GM12864 (cell line): ENCODE measurements at regions not wholly inside any gene's neighbourhood (a gene's known extent, or its start where the extent isn't known, plus 50 kb on each side); places are given as distances from the start of the nearest gene placed in this dataset.

Experiments
- DNase-seq: peaks from one replicate; pipeline ENCODE4 v3.0.0-alpha.2; 2011; ENCODE audit warnings: low read depth
- H3K4me3 ChIP-seq: 2 replicates; pipeline ENCODE4 v1.5.1; 2011; ENCODE audit warnings: mild to moderate bottlenecking, low read depth, low read length, control low read depth
- TF ChIP-seq, protein P1 (sequence below): IDR thresholded peaks from 2 replicates; pipeline ENCODE4 v1.5.1; 2011; ENCODE audit warnings: low read depth, mild to moderate bottlenecking, moderate library complexity, low read length, control low read depth, inconsistent platforms; ENCODE audit errors: missing control alignments

DNA sequence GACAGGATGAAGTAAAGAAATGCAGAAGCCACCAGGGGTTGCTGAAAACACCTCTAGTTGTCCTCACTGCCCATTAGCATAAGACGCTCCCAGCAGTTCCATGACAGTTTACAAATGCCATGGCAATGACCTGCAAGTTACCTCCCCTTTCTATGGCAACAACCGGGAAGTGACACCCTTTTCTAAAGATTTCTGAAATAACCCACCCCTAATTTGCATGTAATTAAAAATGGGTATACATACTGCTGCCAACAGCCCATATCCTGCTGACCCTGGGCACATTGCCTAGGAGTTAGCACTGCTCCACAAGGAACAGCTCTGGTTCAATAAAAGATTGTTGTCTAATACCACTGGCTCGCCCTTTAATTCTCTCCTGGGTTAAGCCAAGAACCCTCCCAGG is 178.3 kb upstream of the LRATD1 start:
- TF ChIP-seq, protein P1, sequence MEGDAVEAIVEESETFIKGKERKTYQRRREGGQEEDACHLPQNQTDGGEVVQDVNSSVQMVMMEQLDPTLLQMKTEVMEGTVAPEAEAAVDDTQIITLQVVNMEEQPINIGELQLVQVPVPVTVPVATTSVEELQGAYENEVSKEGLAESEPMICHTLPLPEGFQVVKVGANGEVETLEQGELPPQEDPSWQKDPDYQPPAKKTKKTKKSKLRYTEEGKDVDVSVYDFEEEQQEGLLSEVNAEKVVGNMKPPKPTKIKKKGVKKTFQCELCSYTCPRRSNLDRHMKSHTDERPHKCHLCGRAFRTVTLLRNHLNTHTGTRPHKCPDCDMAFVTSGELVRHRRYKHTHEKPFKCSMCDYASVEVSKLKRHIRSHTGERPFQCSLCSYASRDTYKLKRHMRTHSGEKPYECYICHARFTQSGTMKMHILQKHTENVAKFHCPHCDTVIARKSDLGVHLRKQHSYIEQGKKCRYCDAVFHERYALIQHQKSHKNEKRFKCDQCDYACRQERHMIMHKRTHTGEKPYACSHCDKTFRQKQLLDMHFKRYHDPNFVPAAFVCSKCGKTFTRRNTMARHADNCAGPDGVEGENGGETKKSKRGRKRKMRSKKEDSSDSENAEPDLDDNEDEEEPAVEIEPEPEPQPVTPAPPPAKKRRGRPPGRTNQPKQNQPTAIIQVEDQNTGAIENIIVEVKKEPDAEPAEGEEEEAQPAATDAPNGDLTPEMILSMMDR = no peak
- H3K4me3 ChIP-seq = no peak overlapping the region
- no peak for DNase-seq

DNA sequence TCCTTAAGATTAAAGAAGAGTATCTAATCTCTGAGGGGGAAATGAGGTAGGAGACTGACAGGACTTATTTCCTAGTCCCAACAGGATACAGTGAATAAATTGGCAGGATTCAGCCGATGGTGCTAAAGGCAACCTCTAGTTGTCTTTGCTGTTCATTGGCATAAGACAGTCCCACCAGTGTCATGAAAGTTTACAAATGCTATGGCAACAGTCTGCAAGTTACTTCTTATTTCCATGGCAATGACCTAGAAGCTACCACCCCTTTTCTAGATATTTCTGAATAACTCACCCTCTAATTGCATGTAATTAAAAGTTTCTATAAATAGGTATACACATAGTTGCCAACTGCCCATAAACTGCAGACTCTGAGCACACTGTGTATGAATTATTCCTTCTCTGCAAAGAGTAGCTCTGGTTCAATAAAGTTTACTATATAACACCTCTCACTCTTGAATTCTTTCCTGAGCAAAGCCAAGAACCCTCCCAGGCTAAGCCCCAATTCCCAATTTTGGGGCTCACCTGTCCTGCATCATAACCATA is 172.7 kb upstream of the LRATD1 start:
- TF ChIP-seq, protein P1 = no peak
- DNase-seq = no peak
- H3K4me3 ChIP-seq = no peak overlapping the region

DNA sequence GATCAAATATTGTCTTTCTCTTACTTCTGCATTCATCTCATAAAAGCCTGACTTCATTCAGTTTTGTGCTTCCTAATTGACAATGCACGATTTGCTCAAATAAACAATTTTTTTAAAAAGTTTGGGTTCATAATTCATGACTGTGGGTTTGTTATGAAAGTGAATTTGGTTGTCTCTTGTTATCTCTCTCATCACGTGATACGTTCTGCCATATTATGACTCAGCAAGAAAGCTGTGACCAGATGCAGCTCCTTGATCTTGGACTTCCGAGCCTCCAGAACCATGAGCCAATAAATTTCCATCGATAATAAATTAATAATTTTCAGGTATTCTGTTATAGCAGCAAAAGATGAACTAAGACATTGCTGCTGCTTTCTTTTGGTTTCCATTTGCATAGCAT is 156.5 kb upstream of the LRATD1 start:
- TF ChIP-seq, protein P1 = no peak
- H3K4me3 ChIP-seq = no peak overlapping the region
- DNase-seq = no peak

DNA sequence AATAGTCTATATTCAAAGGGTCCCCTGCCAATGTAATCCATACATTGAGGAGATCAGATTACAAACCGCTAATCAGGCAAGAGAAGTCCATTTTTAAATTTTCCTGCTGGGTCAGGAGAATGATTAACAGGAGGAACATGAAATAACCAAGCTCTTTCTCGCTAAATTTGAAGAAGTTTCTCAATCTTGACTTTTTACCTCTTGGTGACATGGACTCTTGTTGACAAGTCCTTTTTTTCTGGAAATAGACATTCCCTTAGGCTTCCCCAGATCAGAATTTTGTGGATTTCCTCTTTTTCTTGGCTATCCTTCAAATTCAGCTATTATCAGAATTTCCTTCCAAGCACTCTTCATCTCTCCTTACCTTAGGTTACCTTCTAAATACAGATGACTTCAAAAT is 153.0 kb upstream of the LRATD1 start:
- no peak overlapping the region for H3K4me3 ChIP-seq
- TF ChIP-seq, protein P1 = no peak
- DNase-seq = no peak

DNA sequence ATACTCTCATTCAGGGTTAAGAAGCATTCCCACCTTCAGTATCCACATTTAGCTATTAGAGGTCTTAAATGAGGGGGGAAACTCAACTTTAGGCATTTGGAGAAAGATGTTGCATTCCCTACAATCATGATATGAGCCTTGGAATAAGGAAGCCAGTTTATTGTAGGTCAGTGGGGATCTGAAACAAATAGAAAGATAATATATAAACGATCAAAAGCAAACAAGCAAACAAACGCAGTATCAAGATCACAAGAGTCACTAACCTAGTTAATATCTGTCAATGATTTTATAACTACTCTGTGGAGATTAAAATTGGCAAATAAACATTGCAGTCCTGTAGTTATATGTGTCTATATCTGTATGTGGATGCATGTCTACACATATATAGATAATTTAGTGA is 152.4 kb upstream of the LRATD1 start:
- DNase-seq = no peak
- no peak overlapping the region for H3K4me3 ChIP-seq
- TF ChIP-seq, protein P1 = no peak

DNA sequence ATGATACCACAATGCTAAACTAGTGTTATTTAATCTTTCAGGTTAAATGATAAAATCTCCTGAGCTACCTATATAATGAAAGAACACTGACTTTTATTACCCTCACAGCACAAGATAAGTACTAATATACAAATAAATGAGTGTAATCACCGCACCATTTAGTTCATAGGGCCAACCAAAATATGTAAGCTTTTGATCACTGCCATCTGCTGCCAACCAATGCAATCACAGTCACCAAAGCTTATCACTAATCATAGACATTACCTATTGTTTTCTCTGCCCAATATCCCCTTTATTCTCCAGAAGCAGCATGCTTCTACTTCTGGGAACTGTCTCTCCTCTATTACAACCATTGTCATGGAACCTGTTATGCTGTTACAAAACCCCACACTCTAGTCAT is 151.6 kb upstream of the LRATD1 start:
- no peak overlapping the region for H3K4me3 ChIP-seq
- TF ChIP-seq, protein P1 = no peak
- DNase-seq = no peak

DNA sequence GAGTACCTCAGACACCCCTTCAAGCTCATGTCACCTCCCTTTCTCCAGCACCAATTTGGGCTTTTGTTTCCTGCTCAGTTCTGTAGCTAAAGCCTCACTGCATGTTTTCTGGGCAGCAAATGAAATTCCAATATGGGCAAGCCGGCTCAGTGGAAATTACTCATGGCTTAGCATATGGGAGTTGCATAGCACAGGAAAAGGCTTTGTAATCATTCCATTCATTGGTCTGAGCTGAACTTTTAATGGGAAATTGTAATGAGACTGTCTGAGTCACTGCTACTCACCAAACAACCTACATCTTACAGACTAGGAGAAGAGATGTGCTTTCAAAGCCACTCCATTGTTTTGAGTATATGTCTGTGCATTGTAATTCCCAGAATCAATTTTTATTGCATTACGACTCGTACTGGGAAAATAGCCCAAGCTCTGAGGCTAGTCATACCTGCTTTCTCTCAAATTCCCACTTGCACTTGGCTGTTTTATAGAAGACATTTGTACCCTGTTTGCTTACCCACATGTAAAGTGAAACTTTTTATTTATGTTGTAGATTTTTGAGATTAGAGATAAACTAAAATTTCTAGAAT is 139.5 kb upstream of the LRATD1 start:
- TF ChIP-seq, protein P1 = no peak
- DNase-seq = no peak
- H3K4me3 ChIP-seq = no peak overlapping the region
